ENCODE measurements at regions not wholly inside any gene's neighbourhood (a gene's known extent, or its start where the extent isn't known, plus 50 kb on each side); places are given as distances from the start of the nearest gene placed in this dataset.

- TF ChIP-seq CTCF (IDR thresholded peaks at IDR 0.05; ENCODE audit: borderline replicate concordance, extremely low read depth, low read length, poor library complexity, severe bottlenecking) (no peak), EZH2 (IDR thresholded peaks at IDR 0.05; ENCODE audit: borderline replicate concordance, low read depth, low read length, severe bottlenecking) (no peak)
Observed at GRCh38 chr5:61967681-61968080, 338.3 kb upstream of the KIF2A start.
